Trophoblast cell (in vitro differentiated cells and primary cell): ENCODE measurements at regions not wholly inside any gene's neighbourhood (a gene's known extent, or its start where the extent isn't known, plus 50 kb on each side); places are given as distances from the start of the nearest gene placed in this dataset.

ENCODE experiments used
- DNase-seq, 2 donors: peaks; one replicate each; pipeline ENCODE4 v3.0.0-alpha.2; 2016
- H2AFZ ChIP-seq: 2 replicates; pipeline ENCODE4 v1.6.1; 2013; ENCODE audit warnings: low read length, moderate library complexity, mild to moderate bottlenecking; ENCODE audit not compliant: insufficient read depth, poor library complexity
- H2AK5ac ChIP-seq: 2 replicates; pipeline ENCODE4 v1.6.1; 2013; ENCODE audit warnings: mild to moderate bottlenecking, low read length
- H2BK120ac ChIP-seq: 2 replicates; pipeline ENCODE4 v1.6.1; 2013; ENCODE audit warnings: low read length, mild to moderate bottlenecking, moderate library complexity; ENCODE audit not compliant: insufficient read depth, poor library complexity
- H2BK12ac ChIP-seq: 2 replicates; pipeline ENCODE4 v1.6.1; 2013; ENCODE audit warnings: mild to moderate bottlenecking, low read length, moderate library complexity
- H2BK5ac ChIP-seq: 2 replicates; pipeline ENCODE4 v1.6.1; 2013; ENCODE audit warnings: low read length, low read depth, moderate library complexity, mild to moderate bottlenecking; ENCODE audit not compliant: poor library complexity
- H3K14ac ChIP-seq: 2 replicates; pipeline ENCODE4 v1.6.1; 2013; ENCODE audit warnings: mild to moderate bottlenecking, low read length
- H3K18ac ChIP-seq: 2 replicates; pipeline ENCODE4 v1.6.1; 2013; ENCODE audit warnings: mild to moderate bottlenecking, low read length
- H3K23ac ChIP-seq: 2 replicates; pipeline ENCODE4 v1.6.1; 2013; ENCODE audit warnings: low read length
- H3K27ac ChIP-seq: 2 replicates; pipeline ENCODE4 v1.5.1; 2013; ENCODE audit warnings: low read depth, mild to moderate bottlenecking, inconsistent platforms, low read length, moderate library complexity
- H3K27me3 ChIP-seq: 2 replicates; pipeline ENCODE4 v1.6.1; 2013; ENCODE audit warnings: inconsistent platforms, mild to moderate bottlenecking, low read length, moderate library complexity; ENCODE audit not compliant: insufficient read depth
- H3K36me3 ChIP-seq, 2 experiments: 1 replicate in 1 of 2; 2 replicates in 1 of 2; pipeline ENCODE4 v1.6.1; 2013; ENCODE audit warnings: low read length in 2 of 2, mild to moderate bottlenecking in 2 of 2, moderate library complexity in 1 of 2; ENCODE audit not compliant: insufficient read depth in 2 of 2, control insufficient read depth in 1 of 2
- H3K4ac ChIP-seq: 2 replicates; pipeline ENCODE4 v1.6.1; 2013; ENCODE audit warnings: low read depth, mild to moderate bottlenecking, low read length, moderate library complexity
- H3K4me1 ChIP-seq, 2 experiments: 1 replicate in 1 of 2; 2 replicates in 1 of 2; pipeline ENCODE4 v1.6.1; 2013; ENCODE audit warnings: low read length in 2 of 2, mild to moderate bottlenecking in 2 of 2, moderate library complexity in 1 of 2; ENCODE audit not compliant: insufficient read depth in 2 of 2, control insufficient read depth in 1 of 2
- H3K4me2 ChIP-seq: 2 replicates; pipeline ENCODE4 v1.6.1; 2013; ENCODE audit warnings: inconsistent platforms, mild to moderate bottlenecking, low read length, moderate library complexity
- H3K4me3 ChIP-seq: 2 replicates; pipeline ENCODE4 v1.5.1; 2013; ENCODE audit warnings: mild to moderate bottlenecking, low read depth, low read length, inconsistent platforms
- H3K79me1 ChIP-seq: one replicate; pipeline ENCODE4 v1.6.1; 2013; ENCODE audit warnings: low read length
- H3K79me2 ChIP-seq: 2 replicates; pipeline ENCODE4 v1.6.1; 2013; ENCODE audit warnings: low read length, mild to moderate bottlenecking; ENCODE audit not compliant: control insufficient read depth, insufficient read depth, poor library complexity
- H3K9ac ChIP-seq: 2 replicates; pipeline ENCODE4 v1.6.1; 2013; ENCODE audit warnings: mild to moderate bottlenecking, low read length
- H3K9me3 ChIP-seq: 2 replicates; pipeline ENCODE4 v1.6.1; 2013; ENCODE audit warnings: low read depth, mild to moderate bottlenecking, control low read depth, inconsistent platforms, low read length; ENCODE audit not compliant: insufficient read depth
- H4K12ac ChIP-seq: 2 replicates; pipeline ENCODE4 v1.6.1; 2013; ENCODE audit warnings: low read depth, mild to moderate bottlenecking, low read length, moderate library complexity
- H4K8ac ChIP-seq: 2 replicates; pipeline ENCODE4 v1.6.1; 2013; ENCODE audit warnings: low read depth, mild to moderate bottlenecking, low read length, moderate library complexity
- H4K91ac ChIP-seq: one replicate; pipeline ENCODE4 v1.6.1; 2013; ENCODE audit warnings: low read depth, mild to moderate bottlenecking, low read length, moderate library complexity
- WGBS: extraction: QIAGEN DNeasy Blood & Tissue Kit; methylation state at CpG from one replicate; pipeline ENCODE4 v1.1.7; 2013; ENCODE audit warnings: missing lambda C conversion rate; ENCODE audit not compliant: insufficient read length, insufficient coverage; ENCODE audit errors: extremely low coverage; 5-methylcytosine and 5-hydroxymethylcytosine counted together

GRCh38 chr1:8138673-8139072, 112.6 kb upstream of the ERRFI1 start:
- peak overlapping the region; percentile 9 for H3K4ac ChIP-seq
- H3K27me3 ChIP-seq = no peaks in the 10 kb centered on the region
- H3K4me3 ChIP-seq = no peak overlapping the region
- H4K8ac ChIP-seq = peak overlapping the region; percentile 34
- H2BK5ac ChIP-seq = peak overlapping the region; percentile 60
- H2AFZ ChIP-seq = no peak overlapping the region
- WGBS = no CpG with 5 or more reads among the region's 6 CpGs
- no peak overlapping the region for H3K4me2 ChIP-seq
- peak overlapping the region; percentile 90 for H2BK120ac ChIP-seq
- H3K9me3 ChIP-seq = no peaks in the 10 kb centered on the region
- peak overlapping the region; percentile 52 for H2AK5ac ChIP-seq
- peak overlapping the region; percentile 88 for H3K27ac ChIP-seq
- no peaks in the 10 kb centered on the region for H3K79me2 ChIP-seq
- H3K36me3 ChIP-seq = no peaks in the 10 kb centered on the region
- no peak overlapping the region for H4K12ac ChIP-seq
- no peak overlapping the region for H3K23ac ChIP-seq
- H3K18ac ChIP-seq = peak overlapping the region; percentile 47
- peaks cover 41% of the 10 kb centered on the region for H3K79me1 ChIP-seq
- no peak for DNase-seq
- peak overlapping the region; percentile 74 for H3K14ac ChIP-seq
- H4K91ac ChIP-seq = peak overlapping the region; percentile 80
- H3K4me1 ChIP-seq = peaks cover 24 to 35% of the 10 kb centered on the region in 2 experiments
- H3K9ac ChIP-seq = no peak overlapping the region
- peak overlapping the region; percentile 90 for H2BK12ac ChIP-seq

- H3K4me1 ChIP-seq = peaks cover 29 to 35% of the 10 kb centered on the region in 2 experiments
- H3K4me3 ChIP-seq = no peak overlapping the region
- peak overlapping the region; percentile 47 for H3K4ac ChIP-seq
- no peaks in the 10 kb centered on the region for H3K79me2 ChIP-seq
- no peak overlapping the region for H3K18ac ChIP-seq
- no peaks in the 10 kb centered on the region for H3K36me3 ChIP-seq
- H2BK12ac ChIP-seq = peak overlapping the region; percentile 78
- H2BK5ac ChIP-seq = peak overlapping the region; percentile 42
- H4K91ac ChIP-seq = peak overlapping the region; percentile 80
- H2AK5ac ChIP-seq = no peak overlapping the region
- DNase-seq = peak; percentile 66 to 72
- H3K27me3 ChIP-seq = no peaks in the 10 kb centered on the region
- peak overlapping the region; percentile 88 for H3K27ac ChIP-seq
- H2BK120ac ChIP-seq = peak overlapping the region; percentile 83
- H2AFZ ChIP-seq = no peak overlapping the region
- H4K8ac ChIP-seq = peak overlapping the region; percentile 66
- peak overlapping the region; percentile 1 for H3K4me2 ChIP-seq
- H3K23ac ChIP-seq = no peak overlapping the region
- H3K9ac ChIP-seq = no peak overlapping the region
- H3K9me3 ChIP-seq = no peaks in the 10 kb centered on the region
- H3K14ac ChIP-seq = peak overlapping the region; percentile 60
- H4K12ac ChIP-seq = peak overlapping the region; percentile 69
- no CpG with 5 or more reads among the region's 13 CpGs for WGBS
- peaks cover 44% of the 10 kb centered on the region for H3K79me1 ChIP-seq
Observed at GRCh38 chr1:8137481-8138244, 111.6 kb upstream of the ERRFI1 start.

GRCh38 chr1:8136766-8137165, 110.7 kb upstream of the ERRFI1 start:
- H2BK12ac ChIP-seq = peak overlapping the region; percentile 46
- WGBS = no CpG with 5 or more reads among the region's 5 CpGs
- peak overlapping the region; percentile 14 for H2BK120ac ChIP-seq

GRCh38 chr1:8135250-8135649, 109.1 kb upstream of the ERRFI1 start:
- WGBS = no CpG with 5 or more reads among the region's 7 CpGs

More at GRCh38 chr1:8136766-8137165, 110.7 kb upstream of the ERRFI1 start:
- H3K4me3 ChIP-seq = no peak overlapping the region
- H3K4me1 ChIP-seq = peaks cover 29 to 35% of the 10 kb centered on the region in 2 experiments
- H4K8ac ChIP-seq = no peak overlapping the region
- H3K79me2 ChIP-seq = no peaks in the 10 kb centered on the region
- no peak overlapping the region for H3K4ac ChIP-seq
- H3K14ac ChIP-seq = peak overlapping the region; percentile 13
- no peak overlapping the region for H4K12ac ChIP-seq
- peaks cover 47% of the 10 kb centered on the region for H3K79me1 ChIP-seq
- H3K23ac ChIP-seq = no peak overlapping the region
- no peaks in the 10 kb centered on the region for H3K9me3 ChIP-seq
- H2AFZ ChIP-seq = no peak overlapping the region
- no peak overlapping the region for H3K9ac ChIP-seq
- H2AK5ac ChIP-seq = peak overlapping the region; percentile 18
- H4K91ac ChIP-seq = peak overlapping the region; percentile 20
- H3K27me3 ChIP-seq = no peaks in the 10 kb centered on the region
- no peak overlapping the region for H3K18ac ChIP-seq
- no peak overlapping the region for H2BK5ac ChIP-seq
- no peak for DNase-seq
- no peak overlapping the region for H3K4me2 ChIP-seq
- H3K27ac ChIP-seq = peak overlapping the region; percentile 88
- no peaks in the 10 kb centered on the region for H3K36me3 ChIP-seq

More at GRCh38 chr1:8135250-8135649, 109.1 kb upstream of the ERRFI1 start:
- peak in 1 of 2 donors; percentile 42 for DNase-seq
- H3K79me1 ChIP-seq = peaks cover 41% of the 10 kb centered on the region
- no peak overlapping the region for H3K18ac ChIP-seq
- H2AFZ ChIP-seq = no peak overlapping the region
- H2AK5ac ChIP-seq = no peak overlapping the region
- no peak overlapping the region for H3K4ac ChIP-seq
- no peak overlapping the region for H3K14ac ChIP-seq
- peak overlapping the region; percentile 9 for H2BK120ac ChIP-seq
- H4K12ac ChIP-seq = no peak overlapping the region
- no peak overlapping the region for H3K9ac ChIP-seq
- peak overlapping the region; percentile 79 for H4K91ac ChIP-seq
- H3K79me2 ChIP-seq = no peaks in the 10 kb centered on the region
- H3K9me3 ChIP-seq = no peaks in the 10 kb centered on the region
- peaks cover 27 to 30% of the 10 kb centered on the region in 2 experiments for H3K4me1 ChIP-seq
- H3K4me3 ChIP-seq = no peak overlapping the region
- no peak overlapping the region for H3K27ac ChIP-seq
- no peaks in the 10 kb centered on the region for H3K36me3 ChIP-seq
- no peak overlapping the region for H2BK5ac ChIP-seq
- no peak overlapping the region for H3K23ac ChIP-seq
- no peak overlapping the region for H3K4me2 ChIP-seq
- peak overlapping the region; percentile 80 for H2BK12ac ChIP-seq
- no peaks in the 10 kb centered on the region for H3K27me3 ChIP-seq
- peak overlapping the region; percentile 19 for H4K8ac ChIP-seq
